ENCODE measurements at regions not wholly inside any gene's neighbourhood (a gene's known extent, or its start where the extent isn't known, plus 50 kb on each side); places are given as distances from the start of the nearest gene placed in this dataset.

GRCh38 chr7:81210137-81211064 is 291.6 kb upstream of the SEMA3C start:
- no peak overlapping the region for H3K4me3 ChIP-seq (ENCODE audit: control insufficient read depth, low read depth, low read length)
- DNase-seq (ENCODE audit: low read depth) = no peak
- no peak for TF ChIP-seq CTCF (IDR thresholded peaks at IDR 0.05; ENCODE audit: control insufficient read depth, insufficient read depth, low read depth, low read length, missing control alignments)

- DNase-seq (ENCODE audit: low read depth) = no peak
- TF ChIP-seq CTCF (IDR thresholded peaks at IDR 0.05; ENCODE audit: control insufficient read depth, insufficient read depth, low read depth, low read length, missing control alignments) = no peak
- H3K4me3 ChIP-seq (ENCODE audit: control insufficient read depth, low read depth, low read length) = no peak overlapping the region
Observed at GRCh38 chr7:81209059-81209458, 290.2 kb upstream of the SEMA3C start.

GRCh38 chr7:81207801-81208200 is 288.9 kb upstream of the SEMA3C start:
- no peak overlapping the region for H3K4me3 ChIP-seq (ENCODE audit: control insufficient read depth, low read depth, low read length)
- TF ChIP-seq CTCF (IDR thresholded peaks at IDR 0.05; ENCODE audit: control insufficient read depth, insufficient read depth, low read depth, low read length, missing control alignments) = no peak
- no peak for DNase-seq (ENCODE audit: low read depth)

- no peak for TF ChIP-seq CTCF (IDR thresholded peaks at IDR 0.05; ENCODE audit: control insufficient read depth, insufficient read depth, low read depth, low read length, missing control alignments)
- H3K4me3 ChIP-seq (ENCODE audit: control insufficient read depth, low read depth, low read length) = no peak overlapping the region
- no peak for DNase-seq (ENCODE audit: low read depth)
Observed at GRCh38 chr7:81206667-81207360, 288.0 kb upstream of the SEMA3C start.

GRCh38 chr7:81206217-81206616 is 287.4 kb upstream of the SEMA3C start:
- H3K4me3 ChIP-seq (ENCODE audit: control insufficient read depth, low read depth, low read length) = no peak overlapping the region
- no peak for TF ChIP-seq CTCF (IDR thresholded peaks at IDR 0.05; ENCODE audit: control insufficient read depth, insufficient read depth, low read depth, low read length, missing control alignments)

GRCh38 chr7:81201188-81201587 is 282.3 kb upstream of the SEMA3C start:
- TF ChIP-seq CTCF (IDR thresholded peaks at IDR 0.05; ENCODE audit: control insufficient read depth, insufficient read depth, low read depth, low read length, missing control alignments) = no peak
- DNase-seq (ENCODE audit: low read depth) = no peak
- H3K4me3 ChIP-seq (ENCODE audit: control insufficient read depth, low read depth, low read length) = no peak overlapping the region

More at GRCh38 chr7:81206217-81206616, 287.4 kb upstream of the SEMA3C start:
- DNase-seq (ENCODE audit: low read depth) = no peak
